ENCODE measurements at regions not wholly inside any gene's neighbourhood (a gene's known extent, or its start where the extent isn't known, plus 50 kb on each side); places are given as distances from the start of the nearest gene placed in this dataset.

DNA sequence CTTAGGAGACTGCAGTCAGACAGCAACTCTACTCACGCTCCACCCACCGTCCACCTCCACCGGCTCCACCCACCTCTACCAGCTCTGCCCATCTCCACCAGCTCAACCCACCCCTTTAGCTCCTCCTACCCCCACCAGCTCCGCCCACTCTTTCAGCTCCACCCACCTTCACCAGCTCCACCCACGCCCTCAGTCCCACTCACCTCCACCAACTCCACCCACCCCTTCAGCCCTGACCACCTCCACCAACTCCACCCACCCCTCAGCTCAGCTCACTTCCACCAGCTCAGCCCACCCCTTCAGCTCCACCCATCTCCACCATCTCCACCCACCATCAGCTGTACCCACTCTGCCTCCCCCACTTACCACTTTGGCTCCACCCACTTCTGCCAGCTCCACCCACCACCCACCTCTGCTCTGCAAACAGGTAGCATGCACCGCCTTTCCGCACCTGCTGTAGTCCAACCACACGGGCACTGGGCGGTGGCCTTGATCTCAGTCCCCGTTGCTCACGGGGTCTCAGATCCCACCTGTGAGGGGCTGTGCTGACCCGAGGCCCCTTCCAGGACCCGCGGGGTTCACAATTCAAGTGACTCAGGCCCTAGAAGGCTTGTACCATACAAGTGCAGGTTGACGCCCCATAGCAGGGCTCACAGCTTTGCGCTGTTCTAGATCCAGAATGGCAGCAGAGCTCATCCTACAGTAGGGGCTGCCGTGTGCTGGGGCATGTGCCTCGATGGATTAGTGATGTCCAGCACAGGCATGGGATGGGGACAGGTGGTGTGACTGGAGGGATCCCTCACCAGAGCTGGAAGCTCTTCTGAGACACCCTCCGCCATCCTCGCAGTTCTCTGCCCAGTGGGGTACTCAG lies 77.2 kb upstream of the OTOS start:
- no peak overlapping the region for H3K4me3 ChIP-seq (replicated peaks in 1 of 4; ENCODE audit: control extremely low read depth in 1 of 4, insufficient read depth in 1 of 4, low read depth in 3 of 4, low read length in 4 of 4)
- TF ChIP-seq EZH2 (IDR thresholded peaks at IDR 0.05; ENCODE audit: low read length, missing control alignments) = no peak
- H3K79me2 ChIP-seq (ENCODE audit: control insufficient read depth, insufficient read depth, low read length) = no peaks in the 10 kb centered on the region
- no peaks in the 10 kb centered on the region for H3K36me3 ChIP-seq (ENCODE audit: control insufficient read depth, insufficient read depth, low read length)
- H3K4me1 ChIP-seq (ENCODE audit: control insufficient read depth, extremely low read depth, insufficient read depth, low read length) = no peaks in the 10 kb centered on the region
- H2AFZ ChIP-seq (ENCODE audit: low read length) = no peak overlapping the region
- no peaks in the 10 kb centered on the region for H4K20me1 ChIP-seq (ENCODE audit: control insufficient read depth, extremely low read depth, insufficient read depth, low read length)
- no peak overlapping the region for H3K9ac ChIP-seq (ENCODE audit: insufficient read depth, low read length)
- no peak overlapping the region for H3K4me2 ChIP-seq (ENCODE audit: extremely low read depth, insufficient read depth, low read length)
- DNase-seq (ENCODE audit: low read depth in 2 of 2) = no peak
- no peaks in the 10 kb centered on the region for H3K27me3 ChIP-seq (ENCODE audit: control insufficient read depth, insufficient read depth, low read length)
- H3K9me3 ChIP-seq (ENCODE audit: control insufficient read depth, insufficient read depth, low read depth, low read length) = no peaks in the 10 kb centered on the region
- no peak overlapping the region for H3K27ac ChIP-seq (ENCODE audit: insufficient read depth, low read length)

DNA sequence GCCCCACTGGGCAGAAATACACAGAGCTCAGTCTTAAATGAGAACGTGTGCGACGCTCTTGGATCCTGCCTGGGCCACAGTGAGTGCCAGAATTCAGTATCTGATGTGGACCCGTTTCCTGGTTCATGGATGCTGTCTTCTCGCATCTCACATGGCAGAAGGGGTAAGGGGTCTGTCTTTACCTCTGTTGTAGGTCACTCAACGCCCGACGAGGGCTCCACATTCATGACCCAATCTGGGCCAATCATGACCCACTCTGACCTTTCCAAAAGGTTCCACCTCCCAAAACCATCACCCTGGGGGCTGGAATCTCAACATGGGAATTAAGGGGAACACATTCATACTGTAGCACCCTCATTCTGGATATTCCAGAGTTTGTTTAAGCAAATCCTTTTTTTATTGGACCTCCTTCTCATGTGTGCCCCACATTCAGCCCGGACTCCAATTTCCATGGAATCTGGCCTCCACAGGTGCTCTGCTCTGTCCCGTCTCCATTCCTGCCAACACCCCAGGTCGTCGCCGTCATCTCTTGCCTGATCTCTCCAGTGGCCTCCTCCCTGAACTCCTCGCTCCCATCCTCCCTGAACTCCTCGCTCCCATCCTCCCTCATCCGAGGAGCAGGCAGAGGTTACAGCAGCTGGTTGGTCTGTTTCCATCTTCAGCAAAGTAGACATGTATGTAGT lies 78.9 kb upstream of the OTOS start:
- no peak overlapping the region for H3K9ac ChIP-seq (ENCODE audit: insufficient read depth, low read length)
- no peaks in the 10 kb centered on the region for H3K36me3 ChIP-seq (ENCODE audit: control insufficient read depth, insufficient read depth, low read length)
- H3K27me3 ChIP-seq (ENCODE audit: control insufficient read depth, insufficient read depth, low read length) = no peaks in the 10 kb centered on the region
- H3K79me2 ChIP-seq (ENCODE audit: control insufficient read depth, insufficient read depth, low read length) = no peaks in the 10 kb centered on the region
- TF ChIP-seq, protein P1, sequence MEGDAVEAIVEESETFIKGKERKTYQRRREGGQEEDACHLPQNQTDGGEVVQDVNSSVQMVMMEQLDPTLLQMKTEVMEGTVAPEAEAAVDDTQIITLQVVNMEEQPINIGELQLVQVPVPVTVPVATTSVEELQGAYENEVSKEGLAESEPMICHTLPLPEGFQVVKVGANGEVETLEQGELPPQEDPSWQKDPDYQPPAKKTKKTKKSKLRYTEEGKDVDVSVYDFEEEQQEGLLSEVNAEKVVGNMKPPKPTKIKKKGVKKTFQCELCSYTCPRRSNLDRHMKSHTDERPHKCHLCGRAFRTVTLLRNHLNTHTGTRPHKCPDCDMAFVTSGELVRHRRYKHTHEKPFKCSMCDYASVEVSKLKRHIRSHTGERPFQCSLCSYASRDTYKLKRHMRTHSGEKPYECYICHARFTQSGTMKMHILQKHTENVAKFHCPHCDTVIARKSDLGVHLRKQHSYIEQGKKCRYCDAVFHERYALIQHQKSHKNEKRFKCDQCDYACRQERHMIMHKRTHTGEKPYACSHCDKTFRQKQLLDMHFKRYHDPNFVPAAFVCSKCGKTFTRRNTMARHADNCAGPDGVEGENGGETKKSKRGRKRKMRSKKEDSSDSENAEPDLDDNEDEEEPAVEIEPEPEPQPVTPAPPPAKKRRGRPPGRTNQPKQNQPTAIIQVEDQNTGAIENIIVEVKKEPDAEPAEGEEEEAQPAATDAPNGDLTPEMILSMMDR (conservative IDR thresholded peaks at IDR 0.05 in 1 of 2, IDR thresholded peaks at IDR 0.05 in 1 of 2; ENCODE audit: low read depth in 1 of 2, low read length in 2 of 2) = no peak
- TF ChIP-seq EZH2 (IDR thresholded peaks at IDR 0.05; ENCODE audit: low read length, missing control alignments) = no peak
- H3K4me2 ChIP-seq (ENCODE audit: extremely low read depth, insufficient read depth, low read length) = no peak overlapping the region
- no peak overlapping the region for H3K4me3 ChIP-seq (replicated peaks in 1 of 4; ENCODE audit: control extremely low read depth in 1 of 4, insufficient read depth in 1 of 4, low read depth in 3 of 4, low read length in 4 of 4)
- no peaks in the 10 kb centered on the region for H3K4me1 ChIP-seq (ENCODE audit: control insufficient read depth, extremely low read depth, insufficient read depth, low read length)
- no peak overlapping the region for H3K27ac ChIP-seq (ENCODE audit: insufficient read depth, low read length)
- no peaks in the 10 kb centered on the region for H3K9me3 ChIP-seq (ENCODE audit: control insufficient read depth, insufficient read depth, low read depth, low read length)
- H2AFZ ChIP-seq (ENCODE audit: low read length) = no peak overlapping the region
- DNase-seq (ENCODE audit: low read depth in 2 of 2) = no peak
- no peaks in the 10 kb centered on the region for H4K20me1 ChIP-seq (ENCODE audit: control insufficient read depth, extremely low read depth, insufficient read depth, low read length)

DNA sequence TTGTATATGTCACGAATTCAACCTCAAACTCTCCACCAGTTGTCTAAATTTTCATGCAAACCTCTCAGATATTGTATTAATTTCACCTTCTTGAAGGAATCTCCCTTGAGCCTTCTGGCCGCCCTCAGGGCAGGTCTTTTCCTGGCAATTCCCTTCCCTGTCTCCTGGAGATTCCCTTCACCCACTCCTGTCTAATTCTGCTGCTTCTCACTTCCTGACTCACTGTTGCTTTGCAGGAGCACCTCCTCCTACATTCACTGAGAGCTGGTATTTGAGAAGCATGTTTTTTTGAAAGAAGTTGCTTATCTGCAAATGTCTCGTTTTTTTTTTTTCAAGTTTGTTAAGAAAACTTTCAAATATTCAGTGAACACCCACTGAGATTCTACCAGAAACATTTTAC lies 79.9 kb upstream of the OTOS start:
- H3K4me3 ChIP-seq (replicated peaks in 1 of 4; ENCODE audit: control extremely low read depth in 1 of 4, insufficient read depth in 1 of 4, low read depth in 3 of 4, low read length in 4 of 4) = no peak overlapping the region
- H3K9me3 ChIP-seq (ENCODE audit: control insufficient read depth, insufficient read depth, low read depth, low read length) = no peaks in the 10 kb centered on the region
- H3K4me2 ChIP-seq (ENCODE audit: extremely low read depth, insufficient read depth, low read length) = no peak overlapping the region
- H3K9ac ChIP-seq (ENCODE audit: insufficient read depth, low read length) = no peak overlapping the region
- no peak overlapping the region for H3K27ac ChIP-seq (ENCODE audit: insufficient read depth, low read length)
- H3K79me2 ChIP-seq (ENCODE audit: control insufficient read depth, insufficient read depth, low read length) = no peaks in the 10 kb centered on the region
- no peaks in the 10 kb centered on the region for H4K20me1 ChIP-seq (ENCODE audit: control insufficient read depth, extremely low read depth, insufficient read depth, low read length)
- H3K27me3 ChIP-seq (ENCODE audit: control insufficient read depth, insufficient read depth, low read length) = no peaks in the 10 kb centered on the region
- TF ChIP-seq EZH2 (IDR thresholded peaks at IDR 0.05; ENCODE audit: low read length, missing control alignments) = no peak
- TF ChIP-seq, protein P1 (conservative IDR thresholded peaks at IDR 0.05 in 1 of 2, IDR thresholded peaks at IDR 0.05 in 1 of 2; ENCODE audit: low read depth in 1 of 2, low read length in 2 of 2) = no peak
- no peaks in the 10 kb centered on the region for H3K36me3 ChIP-seq (ENCODE audit: control insufficient read depth, insufficient read depth, low read length)
- peak; percentile 14 to 78 for DNase-seq (ENCODE audit: low read depth in 2 of 2)
- H2AFZ ChIP-seq (ENCODE audit: low read length) = no peak overlapping the region
- no peaks in the 10 kb centered on the region for H3K4me1 ChIP-seq (ENCODE audit: control insufficient read depth, extremely low read depth, insufficient read depth, low read length)
